NCI-H82 treated with DMSO at 0.1 percent for 48 hours (cell line): ENCODE measurements at regions not wholly inside any gene's neighbourhood (a gene's known extent, or its start where the extent isn't known, plus 50 kb on each side); places are given as distances from the start of the nearest gene placed in this dataset.
"Not testable (repeated sequence)": the region's sequence is repeated elsewhere in the genome, so short reads cannot be mapped to it uniquely, and the experiment has no call there.

Experiments
- DNase-seq: peaks from one replicate; lab custom pipeline; 2025; ENCODE audit not compliant: unreplicated experiment; lab: John Stamatoyannopoulos, UW

DNA sequence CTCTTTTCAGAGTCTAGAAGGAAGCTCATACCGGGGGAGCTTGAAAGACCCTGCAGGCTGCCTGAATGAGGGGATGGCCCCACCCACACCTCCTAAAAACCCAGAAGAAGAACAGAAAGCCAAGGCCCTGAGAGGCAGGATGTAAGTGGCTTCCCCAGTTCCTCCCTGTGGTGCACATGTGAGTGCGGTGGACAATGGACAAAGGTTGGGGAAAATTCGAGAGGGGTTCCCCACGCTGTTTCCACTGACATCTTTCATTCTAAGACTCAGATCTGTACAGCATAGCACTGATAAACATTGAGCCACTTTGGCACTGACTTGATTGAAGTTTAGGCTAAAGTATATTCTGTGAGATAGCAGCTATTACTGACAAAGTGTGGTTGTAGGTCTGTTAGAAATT lies 79.5 kb upstream of the UMPS start:
- no peak for DNase-seq

DNA sequence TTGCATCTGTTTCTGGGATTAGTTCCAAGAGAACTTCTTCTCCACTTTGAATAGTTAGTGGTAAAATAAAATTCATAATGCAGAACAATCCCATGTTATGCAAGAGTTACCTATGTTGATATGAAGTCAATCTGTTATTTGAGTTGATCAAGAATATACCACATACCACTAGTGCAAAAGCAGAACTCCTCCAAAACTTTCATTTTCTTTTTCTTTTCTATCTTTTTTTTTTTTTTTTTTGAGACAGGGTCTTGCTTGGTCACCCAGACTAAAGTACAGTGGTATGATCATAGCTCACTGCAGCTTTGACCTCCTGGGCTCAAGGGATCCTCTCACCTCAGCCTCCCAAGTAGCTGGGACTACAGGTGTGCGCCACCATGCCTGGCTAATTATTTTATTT lies 78.8 kb upstream of the UMPS start:
- not testable (repeated sequence) for DNase-seq

- no peak for DNase-seq
These were observed 78.2 kb upstream of the UMPS start for GRCh38 chr3:124652009-124652408.

DNA sequence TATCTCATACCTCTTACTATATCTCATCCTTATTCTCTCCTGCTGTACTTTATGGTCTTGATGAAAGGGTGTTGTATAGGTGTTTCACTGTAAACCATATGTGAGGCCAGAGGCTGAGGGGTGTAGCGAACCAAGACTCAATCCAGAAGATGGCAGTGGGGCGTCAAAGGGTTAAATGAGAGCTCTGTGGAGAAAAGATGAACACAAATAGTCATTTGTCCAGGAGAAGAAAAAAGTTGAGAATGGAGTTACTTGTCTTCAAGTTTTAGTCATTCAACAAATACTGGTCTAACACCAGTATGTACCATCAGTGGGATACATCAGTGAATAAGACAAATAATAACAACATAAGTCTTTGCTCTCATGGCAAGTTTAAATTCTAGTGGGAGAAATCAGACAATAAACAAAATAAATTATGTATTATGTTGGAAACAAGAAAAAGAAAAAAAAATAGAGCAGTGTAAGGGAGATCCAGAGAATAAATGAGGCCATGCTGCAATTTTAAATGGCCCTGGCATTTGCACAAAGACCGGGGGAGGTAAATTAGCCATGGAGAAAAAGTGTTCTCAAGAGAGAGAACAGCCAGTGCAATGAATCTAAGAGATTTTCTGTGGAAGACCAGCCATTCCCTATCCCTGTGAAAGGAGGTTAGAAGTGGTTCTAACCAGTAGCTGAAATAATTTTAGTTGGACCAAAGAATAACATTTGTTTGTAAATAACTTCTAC lies 77.0 kb upstream of the UMPS start:
- DNase-seq: no peak

DNA sequence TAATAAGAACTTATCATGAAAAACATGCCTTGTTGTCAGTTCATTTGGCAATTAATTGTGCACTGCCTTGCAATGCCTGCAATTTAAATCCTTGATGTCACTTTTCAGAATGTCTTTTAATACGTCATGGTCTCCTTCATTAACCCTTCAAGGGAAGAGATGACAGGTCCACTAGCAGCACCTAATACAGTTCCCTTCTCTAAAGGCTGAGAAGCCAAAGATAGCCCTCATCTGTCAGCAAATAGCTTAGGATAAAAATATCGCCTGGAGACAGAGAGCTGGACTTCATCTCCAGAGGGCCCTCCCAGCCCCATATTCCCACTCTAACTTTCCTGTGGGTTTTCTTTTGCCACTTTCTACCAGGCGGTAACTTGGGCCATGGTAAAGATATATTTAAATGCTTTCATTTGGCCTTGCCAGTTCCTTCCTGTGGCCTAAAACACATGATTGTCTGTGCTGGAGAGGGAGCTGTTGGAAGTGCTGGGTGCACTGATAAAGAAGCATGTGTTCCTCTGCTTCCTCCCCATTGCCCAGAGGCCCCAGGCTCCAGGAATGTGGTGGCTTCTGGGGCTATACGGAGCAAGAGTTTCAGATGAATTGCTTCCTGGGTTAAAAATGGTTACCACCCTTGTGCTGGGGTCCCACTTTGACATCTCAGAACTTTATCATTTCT lies 76.3 kb upstream of the UMPS start:
- DNase-seq: no peak

DNA sequence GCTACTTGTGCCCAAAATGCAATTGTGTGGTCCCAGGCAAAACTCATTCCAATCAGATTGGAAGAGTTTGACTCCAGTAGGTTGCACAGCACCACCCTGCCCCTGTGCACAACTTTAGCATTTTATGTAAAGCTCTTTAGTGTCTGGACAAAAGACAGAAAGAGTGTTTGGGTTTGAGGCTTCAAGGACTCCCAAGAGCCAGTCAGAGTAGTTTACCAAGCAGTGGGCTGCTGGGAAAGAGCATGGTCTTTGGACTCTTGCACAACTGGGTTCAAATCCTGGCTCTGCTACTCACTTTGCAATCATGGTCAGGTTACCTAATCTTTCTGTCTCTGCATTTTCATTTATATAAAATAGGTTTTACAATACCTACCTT lies 75.8 kb upstream of the UMPS start:
- DNase-seq: no peak

- no peak for DNase-seq
These were observed 73.7 kb upstream of the UMPS start for GRCh38 chr3:124656531-124656930.

DNA sequence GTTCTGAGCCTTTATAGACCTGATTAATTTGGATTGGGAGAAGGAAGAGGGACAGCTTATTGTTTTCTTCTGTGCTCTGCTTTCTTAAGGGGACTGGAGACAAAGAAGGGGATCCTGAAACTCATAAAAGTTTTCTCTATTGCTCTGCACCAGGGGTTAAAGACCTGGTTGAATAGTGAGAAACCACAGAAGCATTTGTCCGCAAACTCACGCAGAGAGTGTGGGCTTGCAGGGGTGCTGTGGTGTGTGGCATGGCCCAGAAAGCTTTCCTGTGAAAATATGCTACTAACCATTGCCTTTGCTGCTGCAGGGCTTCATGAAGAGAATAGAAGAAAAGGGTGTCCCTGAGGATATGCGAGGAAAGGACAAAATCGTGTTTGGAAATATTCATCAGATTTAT lies 73.1 kb upstream of the UMPS start:
- DNase-seq: no peak

DNA sequence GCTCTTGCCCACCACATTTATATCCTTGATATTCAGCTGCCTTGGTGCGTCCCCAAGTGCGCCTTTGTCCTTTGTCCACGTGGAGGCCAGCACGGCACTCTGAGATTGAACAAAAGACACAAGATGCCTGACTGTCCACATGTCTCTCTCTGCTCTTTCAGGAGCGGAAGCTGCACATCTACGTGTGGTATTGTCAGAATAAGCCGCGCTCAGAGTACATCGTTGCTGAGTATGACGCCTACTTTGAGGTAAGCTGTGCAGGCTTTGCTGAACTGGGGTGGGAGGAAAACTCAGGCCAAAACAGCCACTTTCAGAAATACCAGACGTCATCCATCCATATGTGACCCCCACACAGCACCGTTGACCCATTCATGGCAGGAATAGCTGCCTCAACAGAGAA lies 72.0 kb upstream of the UMPS start:
- no peak for DNase-seq

GRCh38 chr3:124659175-124659574 lies 71.1 kb upstream of the UMPS start:
- DNase-seq: no peak

DNA sequence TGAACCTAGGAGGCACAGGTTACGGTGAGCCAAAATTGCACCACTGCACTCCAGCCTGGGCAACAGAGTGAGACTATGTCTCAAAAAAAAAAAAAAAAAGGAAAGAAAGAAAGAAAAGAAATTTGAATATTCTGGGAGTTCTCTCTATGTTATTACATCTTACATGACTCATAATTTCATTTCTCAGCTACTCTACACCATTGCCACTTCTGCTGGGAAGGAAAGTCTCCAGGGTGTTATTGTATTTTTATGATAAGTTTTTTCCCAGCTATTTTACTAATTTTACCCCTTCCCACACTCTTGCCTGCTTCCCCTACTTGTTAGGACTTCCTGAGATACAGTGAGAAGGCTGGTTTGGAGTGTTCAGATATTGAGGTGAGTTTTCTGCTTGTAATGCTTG lies 69.7 kb upstream of the UMPS start:
- no peak for DNase-seq

GRCh38 chr3:124663690-124664089 lies 66.6 kb upstream of the UMPS start:
- no peak for DNase-seq

- DNase-seq: no peak
These were observed 65.4 kb upstream of the UMPS start for GRCh38 chr3:124664804-124665203.

DNA sequence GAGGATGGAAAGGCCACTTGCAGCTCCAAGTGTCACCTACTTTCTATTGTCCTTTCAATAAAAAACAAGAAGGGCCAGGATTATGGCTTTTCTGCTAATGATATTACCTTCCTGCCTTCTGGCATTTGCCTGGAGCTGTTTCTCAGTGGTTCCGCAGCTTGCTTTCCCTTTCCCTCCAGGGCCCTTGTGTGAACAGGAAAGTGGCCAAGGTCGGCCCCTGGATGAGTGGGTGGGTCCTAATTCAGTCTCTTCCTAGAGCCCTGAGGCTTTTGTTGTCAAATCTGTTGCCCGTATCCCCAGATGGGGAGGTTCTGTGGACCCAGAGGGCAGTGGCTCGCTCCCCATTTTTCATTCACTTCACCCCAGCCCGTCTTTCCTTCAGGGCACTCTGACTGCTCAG lies 64.2 kb upstream of the UMPS start:
- no peak for DNase-seq

DNA sequence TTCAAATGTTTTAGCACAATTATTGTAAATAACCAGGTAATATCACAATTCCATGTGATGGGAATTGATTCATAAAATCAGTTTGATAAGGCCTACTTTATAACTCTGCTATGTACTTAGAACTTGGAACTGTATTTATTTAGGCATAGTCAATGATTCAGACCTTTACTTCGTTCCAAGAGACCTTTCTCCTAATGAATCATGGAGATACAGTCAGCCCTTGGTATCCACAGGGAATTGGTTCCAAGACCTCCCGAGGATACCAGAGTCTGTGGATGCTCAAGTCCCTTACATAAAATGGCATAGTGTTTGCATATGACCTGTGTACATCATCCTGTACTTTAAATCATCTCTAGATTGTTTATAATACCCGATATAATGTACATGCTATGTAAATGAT lies 60.8 kb upstream of the UMPS start:
- no peak for DNase-seq

GRCh38 chr3:124671106-124671505 lies 59.1 kb upstream of the UMPS start:
- no peak for DNase-seq

DNA sequence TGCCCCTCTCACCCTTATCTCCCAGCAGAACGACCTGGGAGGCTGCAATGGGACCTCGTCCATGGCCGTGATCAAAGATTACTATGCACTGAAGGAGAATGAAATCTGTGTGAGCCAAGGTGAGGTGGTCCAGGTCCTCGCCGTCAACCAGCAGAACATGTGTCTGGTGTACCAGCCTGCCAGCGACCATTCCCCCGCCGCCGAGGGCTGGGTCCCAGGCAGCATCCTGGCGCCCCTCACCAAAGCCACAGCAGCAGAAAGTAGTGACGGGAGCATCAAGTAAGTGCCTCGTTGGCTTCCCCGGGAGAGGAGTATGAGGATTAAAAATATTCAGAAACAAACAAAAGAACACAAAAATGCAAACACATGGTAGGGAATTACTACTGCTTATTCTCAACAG lies 55.9 kb upstream of the UMPS start:
- no peak for DNase-seq

DNA sequence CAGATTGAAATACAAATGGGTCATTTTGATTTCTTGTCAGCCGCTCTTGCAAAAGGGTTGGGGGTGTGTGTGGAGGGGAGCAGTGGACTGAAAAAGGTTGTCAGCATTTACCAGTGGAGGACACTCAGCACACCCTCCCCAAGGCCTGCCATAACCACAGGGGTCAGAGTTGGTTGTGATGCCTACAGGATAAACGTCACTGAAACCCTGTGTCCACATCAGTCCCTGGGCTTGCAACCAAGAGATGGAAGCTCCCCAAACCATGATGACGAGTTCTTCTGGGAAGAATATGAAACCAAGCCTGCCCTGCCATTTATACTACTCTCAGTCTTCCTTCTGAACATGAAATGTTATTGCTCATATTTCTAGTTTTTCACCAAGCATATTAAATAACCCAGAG lies 54.0 kb upstream of the UMPS start:
- no peak for DNase-seq

- DNase-seq: no peak
These were observed 51.1 kb upstream of the UMPS start for GRCh38 chr3:124679048-124679638.
